PC-3 (cell line): ENCODE measurements at regions not wholly inside any gene's neighbourhood (a gene's known extent, or its start where the extent isn't known, plus 50 kb on each side); places are given as distances from the start of the nearest gene placed in this dataset.

ENCODE experiments used
- CTCF ChIP-seq: fragments of 300-600 bp; sonication (generic); conservative IDR thresholded peaks from 2 replicates; pipeline ENCODE4 v1.5.1; 2017; ENCODE audit warnings: antibody characterized with exemption, low read depth, mild to moderate bottlenecking, low read length
- EZH2phosphoT487 ChIP-seq: fragments of 300-600 bp; sonication (generic); IDR thresholded peaks from 2 replicates; pipeline ENCODE4 v1.6.1; 2018; ENCODE audit warnings: mild to moderate bottlenecking, antibody characterized with exemption, low read length, borderline replicate concordance

DNA sequence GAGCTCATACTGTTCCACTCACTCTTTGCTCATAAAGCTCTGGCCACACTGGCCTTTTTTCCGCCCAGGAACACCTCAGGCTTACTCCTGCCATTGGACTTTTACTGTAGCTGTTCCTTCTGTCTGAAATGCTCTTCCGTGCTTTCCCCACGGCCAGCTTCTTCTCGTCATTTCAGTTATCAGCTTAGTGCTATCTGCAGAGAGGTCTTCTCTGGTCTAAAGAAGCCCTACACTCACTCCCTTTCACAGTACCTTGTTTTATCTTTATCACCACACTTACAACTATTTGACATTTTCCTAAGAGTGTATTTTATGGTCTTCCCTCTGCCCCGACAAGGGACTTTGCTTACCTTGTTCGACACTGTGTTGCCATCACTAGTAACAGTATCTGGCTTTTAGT, 388.1 kb upstream of the SPRED2 start:
- TF ChIP-seq EZH2phosphoT487 = no peak
- TF ChIP-seq CTCF = no peak
